IMR-90 (cell line): ENCODE measurements at regions not wholly inside any gene's neighbourhood (a gene's known extent, or its start where the extent isn't known, plus 50 kb on each side); places are given as distances from the start of the nearest gene placed in this dataset.
A peak's percentile ranks its signal among the peaks of the same experiment; 100 is the strongest.

Experiments
- ATAC-seq: fragments of 200-7000 bp; cut with Tn5 transposase; 2 replicates; pipeline ENCODE4 v1.9.1; 2020; ENCODE audit warnings: low read depth, mild to moderate bottlenecking, moderate library complexity
- BruUV-seq: library from RNA; stranded (reverse); fragments of 400-500 nt; replicated peaks from 2 replicates; lab custom pipeline; 2021; lab: Mats Ljungman, UMichigan
- CTCF ChIA-PET: fragments of 300-600 bp; formaldehyde crosslinking; extraction: SDS; loops from one replicate; lab custom pipeline; 2021; ENCODE audit warnings: antibody characterized with exemption; lab: Yijun Ruan, JAX
- POLR2A ChIA-PET: fragments of 300-600 bp; sonication (Branson Sonifier 250); formaldehyde crosslinking; loops from one replicate; lab custom pipeline; 2022; ENCODE audit warnings: antibody characterized with exemption; ENCODE audit not compliant: unreplicated experiment; lab: Charles Lee
- DNase-seq: peaks from one replicate; pipeline ENCODE4 v3.0.0; 2013
- H2AFZ ChIP-seq: replicated peaks from 2 replicates; pipeline ENCODE3; 2013; ENCODE audit warnings: low read length, mild to moderate bottlenecking; ENCODE audit not compliant: poor library complexity
- H2AK5ac ChIP-seq: 2 replicates; pipeline ENCODE4 v1.6.1; 2013; ENCODE audit warnings: low read depth, low read length, inconsistent platforms
- H2AK9ac ChIP-seq: replicated peaks from 2 replicates; pipeline ENCODE3; 2013; ENCODE audit warnings: mild to moderate bottlenecking, low read depth, low read length, moderate library complexity; ENCODE audit not compliant: poor library complexity
- H2BK120ac ChIP-seq: 2 replicates; pipeline ENCODE4 v1.6.1; 2013; ENCODE audit warnings: low read depth, low read length, inconsistent platforms
- H2BK15ac ChIP-seq: 3 replicates; pipeline ENCODE4 v1.6.1; 2013; ENCODE audit warnings: low read depth, low read length, inconsistent platforms
- H2BK20ac ChIP-seq: 2 replicates; pipeline ENCODE4 v1.6.1; 2013; ENCODE audit warnings: low read depth, mild to moderate bottlenecking, inconsistent platforms, low read length, moderate library complexity
- H2BK5ac ChIP-seq: 2 replicates; pipeline ENCODE4 v1.6.1; 2013; ENCODE audit warnings: mild to moderate bottlenecking, low read depth, low read length, inconsistent platforms; ENCODE audit not compliant: poor library complexity, severe bottlenecking
- H3K14ac ChIP-seq: replicated peaks from 2 replicates; pipeline ENCODE4 v1.6.1; 2013; ENCODE audit warnings: low read depth, low read length, inconsistent platforms
- H3K18ac ChIP-seq: 2 replicates; pipeline ENCODE4 v1.6.1; 2013; ENCODE audit warnings: low read depth, low read length, control low read depth
- H3K23ac ChIP-seq: 2 replicates; pipeline ENCODE4 v1.6.1; 2013; ENCODE audit warnings: low read depth, low read length, inconsistent platforms
- H3K27ac ChIP-seq: 2 replicates; pipeline ENCODE4 v1.5.1; 2013; ENCODE audit warnings: mild to moderate bottlenecking, control low read depth, low read length; ENCODE audit not compliant: insufficient read depth
- H3K27me3 ChIP-seq: 2 replicates; pipeline ENCODE4 v1.6.1; 2013; ENCODE audit warnings: low read length; ENCODE audit not compliant: control insufficient read depth, insufficient read depth
- H3K36me3 ChIP-seq: 2 replicates; pipeline ENCODE4 v1.6.1; 2013; ENCODE audit warnings: low read length, mixed read lengths; ENCODE audit not compliant: control insufficient read depth, insufficient read depth
- H3K4ac ChIP-seq: 2 replicates; pipeline ENCODE4 v1.6.1; 2013; ENCODE audit warnings: low read depth, low read length, inconsistent platforms
- H3K4me1 ChIP-seq: 2 replicates; pipeline ENCODE4 v1.6.1; 2013; ENCODE audit warnings: low read length, mixed read lengths; ENCODE audit not compliant: control insufficient read depth, insufficient read depth
- H3K4me2 ChIP-seq: 2 replicates; pipeline ENCODE4 v1.6.1; 2013; ENCODE audit warnings: low read depth, mild to moderate bottlenecking, control low read depth, low read length, moderate library complexity
- H3K4me3 ChIP-seq: 2 replicates; pipeline ENCODE4 v1.5.1; 2013; ENCODE audit warnings: low read depth, mild to moderate bottlenecking, control low read depth, low read length, moderate library complexity; ENCODE audit not compliant: insufficient read depth
- H3K56ac ChIP-seq: 2 replicates; pipeline ENCODE4 v1.6.1; 2013; ENCODE audit warnings: low read length, inconsistent platforms; ENCODE audit not compliant: insufficient read depth; ENCODE audit errors: extremely low read depth
- H3K79me1 ChIP-seq, 2 experiments: 2 replicates each; pipeline ENCODE4 v1.6.1; 2013; ENCODE audit warnings: low read length in 2 of 2, inconsistent platforms in 1 of 2, low read depth in 1 of 2
- H3K9ac ChIP-seq: 2 replicates; pipeline ENCODE4 v1.6.1; 2013; ENCODE audit warnings: low read depth, low read length, control low read depth
- H3K9me1 ChIP-seq: 2 replicates; pipeline ENCODE4 v1.6.1; 2013; ENCODE audit warnings: low read length, inconsistent platforms; ENCODE audit not compliant: insufficient read depth
- H3K9me3 ChIP-seq: 2 replicates; pipeline ENCODE4 v1.6.1; 2013; ENCODE audit warnings: low read length; ENCODE audit not compliant: control insufficient read depth, insufficient read depth
- H4K20me1 ChIP-seq: 2 replicates; pipeline ENCODE4 v1.6.1; 2013; ENCODE audit warnings: low read length, inconsistent platforms; ENCODE audit not compliant: insufficient read depth
- H4K5ac ChIP-seq: 2 replicates; pipeline ENCODE4 v1.6.1; 2013; ENCODE audit warnings: mild to moderate bottlenecking, low read depth, low read length, control low read depth
- H4K8ac ChIP-seq, 2 experiments: 2 replicates each; pipeline ENCODE4 v1.6.1; 2013; ENCODE audit warnings: low read depth in 2 of 2, low read length in 2 of 2, control low read depth in 1 of 2, inconsistent platforms in 1 of 2
- H4K91ac ChIP-seq: 2 replicates; pipeline ENCODE4 v1.6.1; 2013; ENCODE audit warnings: low read depth, low read length, inconsistent platforms; ENCODE audit not compliant: insufficient read depth
- CHD1 ChIP-seq: IDR thresholded peaks from 2 replicates; pipeline ENCODE4 v1.6.1; 2012; ENCODE audit warnings: low read depth, low read length, improper control_type of control experiment
- ELK1 ChIP-seq: fragments of 150-350 bp; IDR thresholded peaks from 2 replicates; pipeline ENCODE4 v1.6.1; 2016; ENCODE audit warnings: low read depth, mild to moderate bottlenecking, low read length, moderate library complexity, borderline replicate concordance
- MAFK ChIP-seq: IDR thresholded peaks from 2 replicates; pipeline ENCODE4 v1.6.1; 2012; ENCODE audit warnings: low read depth, low read length, improper control_type of control experiment
- USF2 ChIP-seq: fragments of 150-350 bp; IDR thresholded peaks from 2 replicates; pipeline ENCODE4 v1.6.1; 2017; ENCODE audit warnings: mild to moderate bottlenecking, antibody characterized with exemption, low read length, low read depth
- WGBS, 2 experiments: methylation state at CpG; one replicate each; pipeline versions ENCODE4 v1.1.5 to v1.1.7; 2013; ENCODE audit warnings: missing lambda C conversion rate in 2 of 2; ENCODE audit not compliant: insufficient read length in 1 of 2; ENCODE audit errors: extremely low coverage in 2 of 2; 5-methylcytosine and 5-hydroxymethylcytosine counted together
- dilution Hi-C: fragments of 300-500 bp; cut with HindIII; formaldehyde crosslinking; loops from one replicate; pipeline ENCODE4 v1.14.3; 2018; ENCODE audit warnings: low sequenced_read_pairs; ENCODE audit not compliant: unreplicated experiment
- in situ Hi-C: fragments of 300-500 bp; cut with MboI; formaldehyde crosslinking; loops from 3 replicates; pipeline ENCODE4 v1.14.3; 2019; ENCODE audit warnings: low sequenced_read_pairs, inconsistent platforms, mixed read lengths
- intact Hi-C: fragments of 100-400 bp; cut with micrococcal nuclease; formaldehyde crosslinking; loops from 2 replicates; pipeline ENCODE4 v1.10.0; 2022

- TF ChIP-seq ELK1 (no peak), CHD1 (no peak)
Observed at GRCh38 chr22:22711532-22711913, 67.1 kb downstream of the GGTLC2 start (continued).

GRCh38 chr22:22712092-22712658 is 67.8 kb downstream of the GGTLC2 start:
- DNase-seq (no peak), ATAC-seq (no peak)
- no TSS peak for BruUV-seq
- peak overlapping the region; percentile 3 for H2AFZ ChIP-seq
- no peak overlapping the region for H4K8ac ChIP-seq
- H2BK5ac ChIP-seq: no peak overlapping the region
- H2AK5ac ChIP-seq: no peak overlapping the region
- H3K9ac ChIP-seq: no peak overlapping the region
- H4K20me1 ChIP-seq: no peaks in the 10 kb centered on the region
- H3K9me1 ChIP-seq: no peaks in the 10 kb centered on the region
- H3K56ac ChIP-seq: no peak overlapping the region
- no peak overlapping the region for H2BK15ac ChIP-seq
- no peaks in the 10 kb centered on the region for H3K4me1 ChIP-seq
- H3K27ac ChIP-seq: no peak overlapping the region
- no peak overlapping the region for H4K5ac ChIP-seq
- in situ Hi-C loops: no loop called here
- H3K4me3 ChIP-seq: no peak overlapping the region
- no peaks in the 10 kb centered on the region for H3K36me3 ChIP-seq
- intact Hi-C loops: loop anchor here (5.0 kb wide), 1 partner anchor 35 kb away; no protein-coding TSS in a partner anchor
- no peak overlapping the region for H4K91ac ChIP-seq
- no peak for TF ChIP-seq MAFK
- no peak for TF ChIP-seq ELK1
- TF ChIP-seq USF2: no peak
- dilution Hi-C loops: no loop called here
- H3K27me3 ChIP-seq: peaks cover 3% of the 10 kb centered on the region; the same call in 1 of the 2 replicates
- no CpG with 5 or more reads among the region's 6 CpGs for WGBS, 2 experiments
- H2BK20ac ChIP-seq: no peak overlapping the region
- ChIA-PET POLR2A (no interaction called here), CTCF (interaction anchor here (1.4 kb wide), 1 partner anchor 46 kb away, joined by 3 read pairs; no protein-coding TSS in a partner anchor)
- H2BK120ac ChIP-seq: no peak overlapping the region
- no peaks in the 10 kb centered on the region for H3K79me1 ChIP-seq
- H3K4me2 ChIP-seq: no peak overlapping the region
- H3K9me3 ChIP-seq: no peaks in the 10 kb centered on the region
- H3K18ac ChIP-seq: no peak overlapping the region
- H3K23ac ChIP-seq: no peak overlapping the region
- H2AK9ac ChIP-seq: no peak overlapping the region
- no peak overlapping the region for H3K4ac ChIP-seq
- no peak overlapping the region for H3K14ac ChIP-seq
